Upper lobe of left lung (tissue), 6 donors: ENCODE measurements at regions not wholly inside any gene's neighbourhood (a gene's known extent, or its start where the extent isn't known, plus 50 kb on each side); places are given as distances from the start of the nearest gene placed in this dataset.

ENCODE experiments used
- ATAC-seq, 2 donors: fragments of 200-7000 bp; cut with Tn5 transposase; one replicate each; pipeline ENCODE4 v1.9.1; 2022; ENCODE audit warnings: mild to moderate bottlenecking in 2 of 2, moderate library complexity in 2 of 2; ENCODE audit not compliant: low FRiP score in 2 of 2
- DNase-seq, 2 donors: peaks; one replicate each; pipeline ENCODE4 v3.0.0-alpha.2; 2019 to 2020
- H3K27ac ChIP-seq, 4 donors: fragments of 200-600 bp; sonication (generic); one replicate each; pipeline ENCODE4 v1.5.1; 2016 to 2019
- H3K27me3 ChIP-seq, 4 donors: fragments of 200-600 bp; sonication (generic); one replicate each; pipeline ENCODE4 v1.5.1; 2017 to 2019
- H3K36me3 ChIP-seq, 4 donors: fragments of 200-600 bp; sonication (generic); one replicate each; pipeline ENCODE4 v1.5.1; 2016 to 2019
- H3K4me1 ChIP-seq, 4 donors: fragments of 200-600 bp; sonication (generic); one replicate each; pipeline ENCODE4 v1.5.1; 2018 to 2019
- H3K4me3 ChIP-seq, 4 donors: fragments of 200-600 bp; sonication (generic); one replicate each; pipeline ENCODE4 v1.5.1; 2017 to 2019; ENCODE audit warnings: mild to moderate bottlenecking in 2 of 4, moderate library complexity in 1 of 4
- H3K9me3 ChIP-seq, 4 donors: fragments of 200-600 bp; sonication (generic); one replicate each; pipeline ENCODE4 v1.5.1; 2018 to 2019
- CTCF ChIP-seq, 6 experiments: fragments of 450-650 bp in 4 of 6; fragments of 200-600 bp in 2 of 6; sonication (generic) in 2 of 6; IDR thresholded peaks; one replicate each; pipeline ENCODE4 v1.5.1; 2016 to 2019; ENCODE audit warnings: antibody characterized with exemption in 6 of 6
- EP300 ChIP-seq, 4 donors: sonication (generic); formaldehyde crosslinking; IDR thresholded peaks; one replicate each; pipeline ENCODE4 v1.5.1; 2017; ENCODE audit warnings: antibody characterized with exemption in 4 of 4, control low read depth in 2 of 4
- POLR2A ChIP-seq, 4 donors: fragments of 450-650 bp; IDR thresholded peaks; one replicate each; pipeline ENCODE4 v1.5.1; 2016 to 2017; ENCODE audit warnings: antibody characterized with exemption in 4 of 4, mild to moderate bottlenecking in 2 of 4
- POLR2AphosphoS5 ChIP-seq, 2 donors: sonication (generic); formaldehyde crosslinking; IDR thresholded peaks; one replicate each; pipeline ENCODE4 v1.5.1; 2017; ENCODE audit warnings: antibody characterized with exemption in 2 of 2
- WGBS, 2 donors: methylation state at CpG; one replicate each; pipeline ENCODE4 v1.1.5; 2017 to 2018; 5-methylcytosine and 5-hydroxymethylcytosine counted together
- donor health status: DM: no; HTN: no; CAD: no; lungs with moderate emphysema.
- donor health status: DM: no; HTN: yes; CAD: no; lungs with severe emphysema.

- peaks cover 0 to 3% (median 0%) of the 10 kb centered on the region in 4 donors for H3K9me3 ChIP-seq
- no peaks in the 10 kb centered on the region for H3K4me1 ChIP-seq
- ATAC-seq = no peak
- WGBS, 2 donors = 75 to 78% methylated on average over 4 of the region's 4 CpGs
- no peak overlapping the region for H3K27ac ChIP-seq
- H3K4me3 ChIP-seq = no peak overlapping the region
- TF ChIP-seq EP300 (IDR thresholded peaks at IDR 0.05) (no peak), POLR2A (IDR thresholded peaks at IDR 0.05) (no peak), CTCF (IDR thresholded peaks at IDR 0.05) (no peak), POLR2AphosphoS5 (IDR thresholded peaks at IDR 0.05) (no peak)
- no peak for DNase-seq
- no peaks in the 10 kb centered on the region for H3K27me3 ChIP-seq
- H3K36me3 ChIP-seq = no peaks in the 10 kb centered on the region
These were observed 229.5 kb downstream of the IPO8 start for GRCh38 chr12:30466093-30466585.

GRCh38 chr12:30463636-30464035, 232.0 kb downstream of the IPO8 start:
- Histone ChIP-seq H3K9me3 (no peaks in the 10 kb centered on the region), H3K4me3 (no peak overlapping the region), H3K27me3 (no peaks in the 10 kb centered on the region), H3K36me3 (no peaks in the 10 kb centered on the region), H3K4me1 (no peaks in the 10 kb centered on the region), H3K27ac (no peak overlapping the region)
- 46 to 70% methylated on average over 2 of the region's 2 CpGs for WGBS, 2 donors
- DNase-seq (no peak), ATAC-seq (no peak)
- no peak for TF ChIP-seq CTCF (IDR thresholded peaks at IDR 0.05)
- no peak for TF ChIP-seq POLR2AphosphoS5 (IDR thresholded peaks at IDR 0.05)
- TF ChIP-seq POLR2A (IDR thresholded peaks at IDR 0.05) = no peak
- no peak for TF ChIP-seq EP300 (IDR thresholded peaks at IDR 0.05)

- Histone ChIP-seq H3K9me3 (no peaks in the 10 kb centered on the region), H3K4me3 (no peak overlapping the region), H3K27me3 (no peaks in the 10 kb centered on the region), H3K27ac (no peak overlapping the region), H3K4me1 (no peaks in the 10 kb centered on the region), H3K36me3 (no peaks in the 10 kb centered on the region)
- no peak for DNase-seq
- TF ChIP-seq CTCF (IDR thresholded peaks at IDR 0.05) (no peak), POLR2AphosphoS5 (IDR thresholded peaks at IDR 0.05) (no peak), POLR2A (IDR thresholded peaks at IDR 0.05) (no peak), EP300 (IDR thresholded peaks at IDR 0.05) (no peak)
- 74 to 81% methylated on average over 1 of the region's 1 CpG for WGBS, 2 donors
- ATAC-seq = no peak
These were observed 233.4 kb downstream of the IPO8 start for GRCh38 chr12:30462249-30462648.

GRCh38 chr12:30461026-30461615, 234.5 kb downstream of the IPO8 start:
- ATAC-seq = no peak
- Histone ChIP-seq H3K9me3 (no peaks in the 10 kb centered on the region), H3K27ac (no peak overlapping the region), H3K4me1 (no peaks in the 10 kb centered on the region), H3K27me3 (no peaks in the 10 kb centered on the region), H3K4me3 (no peak overlapping the region), H3K36me3 (no peaks in the 10 kb centered on the region)
- no peak for DNase-seq
- TF ChIP-seq EP300 (IDR thresholded peaks at IDR 0.05) = no peak
- TF ChIP-seq CTCF (IDR thresholded peaks at IDR 0.05) = no peak
- no peak for TF ChIP-seq POLR2A (IDR thresholded peaks at IDR 0.05)
- no peak for TF ChIP-seq POLR2AphosphoS5 (IDR thresholded peaks at IDR 0.05)

GRCh38 chr12:30458453-30458852, 237.2 kb downstream of the IPO8 start:
- Histone ChIP-seq H3K4me1 (no peaks in the 10 kb centered on the region), H3K4me3 (no peak overlapping the region), H3K9me3 (no peaks in the 10 kb centered on the region), H3K36me3 (no peaks in the 10 kb centered on the region), H3K27me3 (no peaks in the 10 kb centered on the region), H3K27ac (no peak overlapping the region)
- ATAC-seq (no peak), DNase-seq (no peak)
- TF ChIP-seq EP300 (IDR thresholded peaks at IDR 0.05) (no peak), CTCF (IDR thresholded peaks at IDR 0.05) (no peak), POLR2AphosphoS5 (IDR thresholded peaks at IDR 0.05) (no peak), POLR2A (IDR thresholded peaks at IDR 0.05) (no peak)
- 86% methylated on average over 3 of the region's 3 CpGs for WGBS, 2 donors
